ENCODE measurements at regions not wholly inside any gene's neighbourhood (a gene's known extent, or its start where the extent isn't known, plus 50 kb on each side); places are given as distances from the start of the nearest gene placed in this dataset.

- Histone ChIP-seq H3K4me1 (ENCODE audit: control insufficient read depth, low read depth, low read length) (peaks cover 8% of the 10 kb centered on the region), H3K27ac (ENCODE audit: low read length) (no peak overlapping the region), H3K4me3 (ENCODE audit: low read length) (no peak overlapping the region), H3K27me3 (ENCODE audit: control insufficient read depth, insufficient read depth, low read length) (no peaks in the 10 kb centered on the region), H3K36me3 (ENCODE audit: control insufficient read depth, low read depth, low read length) (no peaks in the 10 kb centered on the region), H3K9me3 (ENCODE audit: control insufficient read depth, low read depth, low read length) (no peaks in the 10 kb centered on the region), H3K9ac (ENCODE audit: low read length) (no peak overlapping the region)
Observed at GRCh38 chr12:94053676-94054075, 94.7 kb upstream of the PLXNC1 start.

DNA sequence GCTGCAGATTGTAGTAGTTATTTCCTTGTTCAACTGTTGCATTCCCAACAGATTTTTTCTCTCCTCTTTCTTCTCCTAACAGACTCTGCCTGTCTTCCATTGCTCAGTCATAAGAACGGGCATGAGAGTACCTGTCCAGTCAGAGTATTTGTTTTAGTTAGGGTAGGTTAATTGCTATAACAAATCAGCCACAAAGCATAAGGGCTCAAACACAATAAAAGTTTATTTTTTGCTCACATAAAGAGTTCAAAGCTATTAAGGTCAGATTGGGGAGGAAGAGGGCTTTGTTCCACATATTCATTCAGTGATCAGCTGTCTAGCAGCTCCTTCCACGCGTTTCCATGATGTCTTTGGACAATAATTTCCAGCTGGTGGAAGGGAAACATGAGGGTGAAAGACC, 92.8 kb upstream of the PLXNC1 start:
- Histone ChIP-seq H3K9me3 (ENCODE audit: control insufficient read depth, low read depth, low read length) (no peaks in the 10 kb centered on the region), H3K27ac (ENCODE audit: low read length) (no peak overlapping the region), H3K27me3 (ENCODE audit: control insufficient read depth, insufficient read depth, low read length) (no peaks in the 10 kb centered on the region), H3K4me1 (ENCODE audit: control insufficient read depth, low read depth, low read length) (peaks cover 8% of the 10 kb centered on the region), H3K9ac (ENCODE audit: low read length) (no peak overlapping the region), H3K36me3 (ENCODE audit: control insufficient read depth, low read depth, low read length) (no peaks in the 10 kb centered on the region), H3K4me3 (ENCODE audit: low read length) (no peak overlapping the region)

DNA sequence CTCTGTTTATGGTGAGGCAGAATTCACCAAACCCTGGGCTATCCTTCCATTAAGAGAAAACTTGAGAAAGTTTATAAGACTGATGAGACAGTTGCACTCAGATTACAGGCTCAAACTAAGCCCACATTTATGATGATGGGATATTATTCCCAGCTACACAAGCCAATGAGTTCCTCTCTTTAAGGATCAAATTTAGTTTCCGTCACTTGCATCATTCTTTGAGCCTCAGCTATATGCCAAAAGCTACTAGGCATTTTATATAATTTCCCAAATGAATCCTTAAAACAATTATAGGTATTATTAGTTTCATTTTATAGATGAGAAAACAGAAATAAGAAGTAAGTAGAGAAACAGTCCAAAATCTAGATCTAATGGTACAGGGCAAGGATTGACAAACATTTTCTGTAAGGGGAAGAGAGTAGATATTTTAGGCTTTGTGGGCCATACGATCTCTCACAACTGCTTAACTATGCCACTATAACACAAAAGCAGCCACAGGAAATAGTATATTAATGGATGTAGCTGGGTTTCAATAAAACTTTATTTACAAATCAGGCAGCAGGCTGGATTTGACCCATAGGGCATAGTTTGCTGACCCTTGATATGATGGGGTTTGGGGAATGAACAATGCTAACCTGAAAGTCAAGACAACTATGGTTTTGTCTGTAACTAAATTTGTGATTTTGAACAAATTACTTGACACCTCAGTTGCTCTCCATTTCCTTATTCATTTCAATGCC, 91.8 kb upstream of the PLXNC1 start:
- Histone ChIP-seq H3K4me3 (ENCODE audit: low read length) (no peak overlapping the region), H3K9me3 (ENCODE audit: control insufficient read depth, low read depth, low read length) (no peaks in the 10 kb centered on the region), H3K4me1 (ENCODE audit: control insufficient read depth, low read depth, low read length) (peaks cover 8% of the 10 kb centered on the region), H3K27me3 (ENCODE audit: control insufficient read depth, insufficient read depth, low read length) (no peaks in the 10 kb centered on the region), H3K27ac (ENCODE audit: low read length) (no peak overlapping the region), H3K9ac (ENCODE audit: low read length) (no peak overlapping the region), H3K36me3 (ENCODE audit: control insufficient read depth, low read depth, low read length) (no peaks in the 10 kb centered on the region)

GRCh38 chr12:94057262-94058151, 90.9 kb upstream of the PLXNC1 start:
- Histone ChIP-seq H3K27me3 (ENCODE audit: control insufficient read depth, insufficient read depth, low read length) (no peaks in the 10 kb centered on the region), H3K4me3 (ENCODE audit: low read length) (no peak overlapping the region), H3K9me3 (ENCODE audit: control insufficient read depth, low read depth, low read length) (no peaks in the 10 kb centered on the region), H3K27ac (ENCODE audit: low read length) (no peak overlapping the region), H3K36me3 (ENCODE audit: control insufficient read depth, low read depth, low read length) (no peaks in the 10 kb centered on the region), H3K4me1 (ENCODE audit: control insufficient read depth, low read depth, low read length) (peaks cover 7% of the 10 kb centered on the region), H3K9ac (ENCODE audit: low read length) (no peak overlapping the region)

GRCh38 chr12:94059394-94060368, 88.7 kb upstream of the PLXNC1 start:
- Histone ChIP-seq H3K9me3 (ENCODE audit: control insufficient read depth, low read depth, low read length) (no peaks in the 10 kb centered on the region), H3K4me1 (ENCODE audit: control insufficient read depth, low read depth, low read length) (no peaks in the 10 kb centered on the region), H3K27me3 (ENCODE audit: control insufficient read depth, insufficient read depth, low read length) (no peaks in the 10 kb centered on the region), H3K4me3 (ENCODE audit: low read length) (no peak overlapping the region), H3K36me3 (ENCODE audit: control insufficient read depth, low read depth, low read length) (no peaks in the 10 kb centered on the region), H3K27ac (ENCODE audit: low read length) (no peak overlapping the region), H3K9ac (ENCODE audit: low read length) (no peak overlapping the region)

- Histone ChIP-seq H3K27ac (ENCODE audit: low read length) (no peak overlapping the region), H3K27me3 (ENCODE audit: control insufficient read depth, insufficient read depth, low read length) (no peaks in the 10 kb centered on the region), H3K4me3 (ENCODE audit: low read length) (no peak overlapping the region), H3K9me3 (ENCODE audit: control insufficient read depth, low read depth, low read length) (no peaks in the 10 kb centered on the region), H3K36me3 (ENCODE audit: control insufficient read depth, low read depth, low read length) (no peaks in the 10 kb centered on the region), H3K9ac (ENCODE audit: low read length) (no peak overlapping the region), H3K4me1 (ENCODE audit: control insufficient read depth, low read depth, low read length) (no peaks in the 10 kb centered on the region)
Observed at GRCh38 chr12:94062194-94062593, 86.2 kb upstream of the PLXNC1 start.

GRCh38 chr12:94062796-94063635, 85.4 kb upstream of the PLXNC1 start:
- Histone ChIP-seq H3K9me3 (ENCODE audit: control insufficient read depth, low read depth, low read length) (no peaks in the 10 kb centered on the region), H3K9ac (ENCODE audit: low read length) (no peak overlapping the region), H3K27me3 (ENCODE audit: control insufficient read depth, insufficient read depth, low read length) (no peaks in the 10 kb centered on the region), H3K4me1 (ENCODE audit: control insufficient read depth, low read depth, low read length) (no peaks in the 10 kb centered on the region), H3K27ac (ENCODE audit: low read length) (no peak overlapping the region), H3K4me3 (ENCODE audit: low read length) (no peak overlapping the region), H3K36me3 (ENCODE audit: control insufficient read depth, low read depth, low read length) (no peaks in the 10 kb centered on the region)

- H3K9ac ChIP-seq (ENCODE audit: low read length) = no peak overlapping the region
- H3K27me3 ChIP-seq (ENCODE audit: control insufficient read depth, insufficient read depth, low read length) = no peaks in the 10 kb centered on the region
- no peaks in the 10 kb centered on the region for H3K9me3 ChIP-seq (ENCODE audit: control insufficient read depth, low read depth, low read length)
- peaks cover 5% of the 10 kb centered on the region for H3K4me1 ChIP-seq (ENCODE audit: control insufficient read depth, low read depth, low read length)
- H3K36me3 ChIP-seq (ENCODE audit: control insufficient read depth, low read depth, low read length) = no peaks in the 10 kb centered on the region
- no peak overlapping the region for H3K4me3 ChIP-seq (ENCODE audit: low read length)
- no peak overlapping the region for H3K27ac ChIP-seq (ENCODE audit: low read length)
Observed at GRCh38 chr12:94070520-94070919, 77.9 kb upstream of the PLXNC1 start.

DNA sequence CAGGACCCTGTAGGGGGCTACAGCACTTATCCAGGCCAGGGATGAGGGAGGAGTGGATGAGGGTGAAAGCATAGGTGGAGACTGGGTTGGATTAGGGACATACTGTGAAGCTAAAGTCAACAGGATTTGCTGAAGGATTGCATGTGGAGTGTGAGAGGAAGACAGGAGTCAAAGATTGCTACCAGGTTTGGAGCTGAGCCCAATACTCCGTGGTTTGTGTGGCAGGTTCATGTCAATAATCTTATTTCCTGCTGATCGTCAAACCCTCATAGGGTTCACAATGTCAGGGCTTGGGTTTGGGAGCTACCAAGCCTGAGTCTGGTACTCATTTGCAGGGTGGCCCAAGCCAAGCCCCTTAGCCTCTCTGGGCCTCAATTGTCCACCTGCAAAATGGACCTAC, 77.1 kb upstream of the PLXNC1 start:
- no peaks in the 10 kb centered on the region for H3K27me3 ChIP-seq (ENCODE audit: control insufficient read depth, insufficient read depth, low read length)
- H3K36me3 ChIP-seq (ENCODE audit: control insufficient read depth, low read depth, low read length) = no peaks in the 10 kb centered on the region
- no peak overlapping the region for H3K27ac ChIP-seq (ENCODE audit: low read length)
- no peak overlapping the region for H3K4me3 ChIP-seq (ENCODE audit: low read length)
- H3K9ac ChIP-seq (ENCODE audit: low read length) = no peak overlapping the region
- no peaks in the 10 kb centered on the region for H3K9me3 ChIP-seq (ENCODE audit: control insufficient read depth, low read depth, low read length)
- peaks cover 5% of the 10 kb centered on the region for H3K4me1 ChIP-seq (ENCODE audit: control insufficient read depth, low read depth, low read length)

GRCh38 chr12:94073441-94074051, 74.8 kb upstream of the PLXNC1 start:
- no peaks in the 10 kb centered on the region for H3K9me3 ChIP-seq (ENCODE audit: control insufficient read depth, low read depth, low read length)
- H3K4me3 ChIP-seq (ENCODE audit: low read length) = no peak overlapping the region
- H3K36me3 ChIP-seq (ENCODE audit: control insufficient read depth, low read depth, low read length) = no peaks in the 10 kb centered on the region
- H3K27me3 ChIP-seq (ENCODE audit: control insufficient read depth, insufficient read depth, low read length) = no peaks in the 10 kb centered on the region
- peaks cover 5% of the 10 kb centered on the region for H3K4me1 ChIP-seq (ENCODE audit: control insufficient read depth, low read depth, low read length)
- H3K9ac ChIP-seq (ENCODE audit: low read length) = no peak overlapping the region
- no peak overlapping the region for H3K27ac ChIP-seq (ENCODE audit: low read length)

All from iPS-18a (cell line).